Epithelial cell of esophagus (primary cell): ENCODE measurements at regions not wholly inside any gene's neighbourhood (a gene's known extent, or its start where the extent isn't known, plus 50 kb on each side); places are given as distances from the start of the nearest gene placed in this dataset.

Experiments
- DNase-seq: peaks from one replicate; pipeline ENCODE4 v3.0.0; 2010; ENCODE audit warnings: low read depth
- H3K4me3 ChIP-seq: 2 replicates; pipeline ENCODE4 v1.5.1; 2011; ENCODE audit warnings: mild to moderate bottlenecking, low read length, control low read depth
- TF ChIP-seq, protein P1 (sequence below): IDR thresholded peaks from 2 replicates; pipeline ENCODE4 v1.5.1; 2011; ENCODE audit warnings: low read depth, mild to moderate bottlenecking, low read length, control low read depth, inconsistent platforms; ENCODE audit not compliant: insufficient read depth; ENCODE audit errors: missing control alignments

DNA sequence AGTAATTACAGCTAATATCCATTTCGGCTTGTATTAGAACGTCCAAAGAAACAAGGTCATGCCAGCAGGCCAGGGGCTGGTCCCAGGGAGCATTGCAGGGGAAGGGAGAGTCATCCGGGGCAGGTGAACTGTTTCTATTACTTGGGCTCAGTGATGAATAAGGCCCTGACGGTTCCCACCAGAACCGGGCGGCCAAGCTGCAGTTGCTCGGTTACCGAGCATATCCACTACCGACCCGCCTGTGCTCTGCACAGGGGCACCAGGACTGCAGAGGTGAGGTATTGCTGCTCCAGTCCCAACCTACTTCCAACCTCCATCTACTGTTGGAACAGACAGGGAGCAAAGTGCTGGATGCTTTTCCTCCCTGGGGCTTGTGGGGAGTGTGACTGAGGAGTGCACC, 295.5 kb downstream of the MAF start:
- TF ChIP-seq, protein P1, sequence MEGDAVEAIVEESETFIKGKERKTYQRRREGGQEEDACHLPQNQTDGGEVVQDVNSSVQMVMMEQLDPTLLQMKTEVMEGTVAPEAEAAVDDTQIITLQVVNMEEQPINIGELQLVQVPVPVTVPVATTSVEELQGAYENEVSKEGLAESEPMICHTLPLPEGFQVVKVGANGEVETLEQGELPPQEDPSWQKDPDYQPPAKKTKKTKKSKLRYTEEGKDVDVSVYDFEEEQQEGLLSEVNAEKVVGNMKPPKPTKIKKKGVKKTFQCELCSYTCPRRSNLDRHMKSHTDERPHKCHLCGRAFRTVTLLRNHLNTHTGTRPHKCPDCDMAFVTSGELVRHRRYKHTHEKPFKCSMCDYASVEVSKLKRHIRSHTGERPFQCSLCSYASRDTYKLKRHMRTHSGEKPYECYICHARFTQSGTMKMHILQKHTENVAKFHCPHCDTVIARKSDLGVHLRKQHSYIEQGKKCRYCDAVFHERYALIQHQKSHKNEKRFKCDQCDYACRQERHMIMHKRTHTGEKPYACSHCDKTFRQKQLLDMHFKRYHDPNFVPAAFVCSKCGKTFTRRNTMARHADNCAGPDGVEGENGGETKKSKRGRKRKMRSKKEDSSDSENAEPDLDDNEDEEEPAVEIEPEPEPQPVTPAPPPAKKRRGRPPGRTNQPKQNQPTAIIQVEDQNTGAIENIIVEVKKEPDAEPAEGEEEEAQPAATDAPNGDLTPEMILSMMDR: no peak
- no peak overlapping the region for H3K4me3 ChIP-seq
- DNase-seq: no peak

DNA sequence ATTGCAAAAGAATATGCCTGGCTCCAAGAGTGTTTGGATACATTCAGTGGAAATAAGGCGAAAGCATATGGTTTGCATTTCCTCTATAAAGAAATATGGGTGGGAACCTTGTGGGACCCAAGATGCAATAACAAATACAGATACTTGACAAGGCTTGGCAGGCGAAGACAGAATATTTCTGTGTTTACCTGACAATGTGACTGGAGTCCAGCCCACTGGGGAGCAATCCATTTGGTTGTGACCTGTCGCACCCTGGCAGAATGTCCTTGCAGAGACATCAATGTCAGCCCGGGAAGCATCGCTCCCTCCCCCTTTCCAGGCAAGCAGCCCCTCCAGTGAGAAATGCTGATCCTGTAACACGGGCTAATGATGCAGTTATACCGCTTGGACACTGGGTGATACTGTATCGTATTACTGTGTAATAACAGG, 296.6 kb downstream of the MAF start:
- no peak for DNase-seq
- H3K4me3 ChIP-seq: no peak overlapping the region
- TF ChIP-seq, protein P1: no peak

DNA sequence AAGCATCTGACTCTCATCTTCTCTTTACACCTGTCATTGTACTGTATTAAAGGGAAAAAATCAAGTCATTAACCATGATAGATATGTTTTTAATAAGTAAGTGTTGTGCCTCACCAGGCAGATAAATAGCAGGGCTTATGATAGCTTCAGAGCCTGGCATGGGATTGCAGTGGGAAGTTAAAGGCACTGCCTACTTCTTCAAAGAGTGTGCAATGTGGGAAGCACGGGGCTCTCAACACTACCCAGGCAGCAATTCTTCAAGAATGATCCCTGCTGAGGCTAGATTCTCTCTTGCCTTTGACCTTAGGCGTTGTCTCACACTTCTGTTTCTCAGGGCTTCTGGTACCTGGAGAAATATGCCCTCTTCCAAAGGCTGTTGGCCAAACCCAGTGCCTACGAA, 297.3 kb downstream of the MAF start:
- H3K4me3 ChIP-seq: no peak overlapping the region
- TF ChIP-seq, protein P1: no peak
- no peak for DNase-seq

DNA sequence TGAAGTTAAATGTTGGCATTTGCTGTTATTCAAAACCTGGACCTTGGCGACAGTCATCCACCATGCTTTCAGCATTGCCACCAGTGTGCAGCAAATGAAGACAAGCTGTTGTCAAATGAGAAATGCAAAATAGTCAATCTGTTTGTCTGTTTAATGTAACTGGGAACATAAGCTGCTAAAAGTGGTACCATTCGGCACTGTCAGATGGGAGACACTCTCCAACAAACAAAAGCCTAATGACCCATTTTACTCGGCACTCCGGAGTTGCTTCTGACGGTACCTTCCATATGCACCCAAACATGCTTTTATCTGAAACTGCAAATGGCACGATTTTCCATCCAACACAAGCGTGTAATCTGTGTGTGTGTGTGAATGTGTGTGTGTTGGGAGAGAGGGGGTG, 297.8 kb downstream of the MAF start:
- no peak overlapping the region for H3K4me3 ChIP-seq
- TF ChIP-seq, protein P1: no peak
- DNase-seq: no peak

DNA sequence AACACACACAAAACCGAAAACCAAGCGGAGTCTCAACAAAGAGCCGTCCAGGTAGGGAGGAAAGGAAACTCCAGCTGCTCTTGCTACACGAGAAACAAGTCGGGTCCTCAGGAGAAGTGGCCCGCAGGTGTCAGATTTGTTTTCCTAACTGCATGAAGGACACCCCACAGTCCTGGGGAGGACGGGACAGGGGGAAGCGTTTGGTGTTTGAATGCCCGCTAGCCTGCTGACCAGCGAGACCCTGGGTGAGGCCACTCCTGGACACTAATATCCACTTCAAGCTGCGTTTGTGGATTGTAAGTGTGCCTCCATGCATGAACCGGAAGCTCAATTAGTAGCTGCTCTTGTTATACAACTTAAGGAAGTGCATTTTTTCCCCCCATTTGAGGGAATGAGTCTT, 299.5 kb downstream of the MAF start:
- TF ChIP-seq, protein P1: no peak
- H3K4me3 ChIP-seq: no peak overlapping the region
- no peak for DNase-seq

DNA sequence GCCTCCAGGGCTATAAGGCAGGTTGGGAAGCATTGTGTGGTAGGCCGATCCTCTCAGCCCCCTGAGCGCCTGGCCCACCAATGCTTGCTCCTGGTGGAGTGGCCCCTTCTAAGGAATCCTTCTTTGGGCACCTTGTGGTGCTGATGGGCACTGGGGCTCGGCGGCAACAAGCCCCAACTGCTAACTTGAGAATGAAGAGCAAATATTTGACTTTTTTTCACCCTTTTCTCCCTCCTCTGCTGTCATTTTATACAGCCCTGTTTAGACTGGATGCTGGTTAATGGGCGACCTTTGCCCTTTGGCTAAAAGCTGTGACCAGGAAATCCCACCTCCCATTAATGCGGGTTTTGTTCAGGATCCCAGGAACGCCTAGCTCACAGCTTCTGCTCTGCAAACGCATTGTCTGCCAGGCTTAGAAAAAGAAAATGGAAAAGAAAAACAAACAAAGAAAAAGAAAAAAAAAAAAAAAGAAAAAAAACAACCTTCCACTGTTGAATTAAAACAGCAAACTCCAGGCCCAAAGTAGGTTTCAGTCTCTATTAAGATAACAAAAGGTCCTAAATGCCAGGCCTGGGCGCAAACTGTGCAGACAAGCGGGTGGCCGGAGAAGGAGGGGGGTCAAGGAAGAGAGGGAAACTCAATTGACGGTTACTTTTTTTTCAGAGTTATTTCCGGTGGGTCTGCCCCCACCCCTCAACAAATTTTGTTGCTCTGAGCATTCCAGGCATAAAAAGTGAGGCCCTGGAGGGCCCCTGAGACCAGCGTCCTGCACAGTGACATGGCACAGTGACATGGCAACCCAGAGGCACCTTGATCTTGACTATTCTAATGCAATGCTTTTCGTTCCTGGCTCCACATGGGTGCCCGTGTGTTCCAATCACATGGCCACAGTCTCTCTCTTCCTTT, 301.4 kb downstream of the MAF start:
- DNase-seq: no peak
- TF ChIP-seq, protein P1: no peak
- no peak overlapping the region for H3K4me3 ChIP-seq

DNA sequence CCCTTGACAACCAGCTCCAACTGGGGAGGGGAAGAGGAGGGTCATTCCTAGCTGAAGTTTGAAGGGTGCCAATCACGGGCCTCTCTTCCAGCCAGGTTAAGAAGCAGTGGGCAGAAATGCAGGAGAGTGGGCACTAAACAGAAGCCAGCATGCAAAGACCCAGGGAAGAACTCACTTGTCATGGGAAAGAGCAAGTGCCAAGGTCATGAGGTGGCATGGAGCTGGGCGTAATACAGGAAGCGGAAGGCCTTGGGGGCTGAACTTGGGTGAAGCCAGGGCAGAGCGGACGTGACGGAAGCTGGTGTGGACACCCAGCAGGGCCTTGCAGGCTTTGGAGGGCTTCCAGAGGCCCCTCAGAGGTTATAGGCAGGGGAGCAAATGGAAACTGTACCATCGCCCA, 302.1 kb downstream of the MAF start:
- DNase-seq: no peak
- TF ChIP-seq, protein P1: no peak
- no peak overlapping the region for H3K4me3 ChIP-seq
